NCI-H2171 treated with DMSO at 0.1 percent for 48 hours (cell line): ENCODE measurements at regions not wholly inside any gene's neighbourhood (a gene's known extent, or its start where the extent isn't known, plus 50 kb on each side); places are given as distances from the start of the nearest gene placed in this dataset.

ENCODE experiments used
- DNase-seq: peaks from one replicate; lab custom pipeline; 2025; lab: John Stamatoyannopoulos, UW

- DNase-seq: no peak
These were observed 174.2 kb upstream of the PDE3A start for GRCh38 chr12:20194171-20194570.

- DNase-seq: no peak
These were observed 171.6 kb upstream of the PDE3A start for GRCh38 chr12:20196767-20197166.

DNA sequence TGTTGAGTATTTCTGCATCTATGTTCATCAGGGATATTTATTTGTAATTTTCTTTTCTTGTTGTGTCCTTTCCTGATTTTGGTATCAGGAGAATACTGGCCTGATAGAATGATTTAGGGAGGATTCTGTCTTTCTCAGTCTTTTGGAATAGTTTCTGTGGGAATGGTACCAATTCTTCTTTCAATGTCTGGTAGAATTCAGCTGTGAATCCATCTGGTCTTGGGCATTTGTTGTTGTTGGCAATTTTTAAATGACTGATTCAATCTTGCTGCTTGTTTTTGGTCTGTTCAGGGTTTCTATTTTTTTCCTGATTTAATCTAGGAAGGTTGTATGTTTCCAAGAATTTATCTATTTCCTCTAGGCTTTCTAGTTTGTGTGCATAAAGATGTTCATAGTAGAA, 170.9 kb upstream of the PDE3A start:
- no peak for DNase-seq

- DNase-seq: no peak
These were observed 168.6 kb upstream of the PDE3A start for GRCh38 chr12:20199780-20200179.

- DNase-seq: no peak
These were observed 166.6 kb upstream of the PDE3A start for GRCh38 chr12:20201733-20202132.

GRCh38 chr12:20205854-20206253, 162.5 kb upstream of the PDE3A start:
- DNase-seq: no peak

- DNase-seq: no peak
These were observed 161.9 kb upstream of the PDE3A start for GRCh38 chr12:20206410-20206809.

- DNase-seq: no peak
These were observed 157.6 kb upstream of the PDE3A start for GRCh38 chr12:20210621-20211215.

DNA sequence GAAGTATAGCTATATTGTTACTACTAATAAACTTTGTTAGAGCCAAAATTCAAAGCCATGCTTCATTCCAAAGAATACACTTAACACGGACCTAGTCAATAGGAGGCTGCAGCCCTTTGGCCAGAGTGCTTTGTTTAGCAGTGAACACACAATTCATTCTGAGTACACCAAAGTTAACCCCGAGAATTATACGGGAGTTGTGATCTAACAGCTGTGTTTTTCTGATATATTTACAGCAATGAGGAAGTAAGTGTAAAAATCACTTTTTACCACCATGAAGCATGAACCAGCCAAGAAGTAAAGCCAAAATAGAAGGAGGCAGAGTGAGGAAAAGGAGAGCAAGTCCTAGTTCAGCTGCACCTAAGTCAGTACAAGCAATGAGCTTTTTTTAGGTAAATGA, 156.8 kb upstream of the PDE3A start:
- no peak for DNase-seq

DNA sequence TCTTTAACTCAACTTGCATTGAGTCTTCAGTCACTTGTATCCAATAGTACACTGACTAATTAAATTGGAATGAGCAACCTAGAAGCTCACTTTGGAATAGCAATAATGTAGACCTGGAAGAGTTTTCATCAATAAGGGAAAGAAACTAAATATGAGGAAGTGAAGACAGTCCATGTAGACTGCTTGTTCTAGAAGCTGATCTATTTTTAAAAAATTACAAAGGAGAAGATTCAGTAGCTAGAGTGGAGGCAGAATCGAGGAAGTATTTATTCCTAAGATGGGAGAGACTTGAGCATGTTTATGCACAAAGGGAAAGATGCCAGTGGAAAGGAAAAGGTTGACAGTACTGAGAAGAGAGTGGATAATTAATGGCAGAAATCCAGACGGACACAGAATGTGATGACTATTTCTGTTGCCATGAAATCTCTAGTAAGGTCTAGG, 156.3 kb upstream of the PDE3A start:
- no peak for DNase-seq

DNA sequence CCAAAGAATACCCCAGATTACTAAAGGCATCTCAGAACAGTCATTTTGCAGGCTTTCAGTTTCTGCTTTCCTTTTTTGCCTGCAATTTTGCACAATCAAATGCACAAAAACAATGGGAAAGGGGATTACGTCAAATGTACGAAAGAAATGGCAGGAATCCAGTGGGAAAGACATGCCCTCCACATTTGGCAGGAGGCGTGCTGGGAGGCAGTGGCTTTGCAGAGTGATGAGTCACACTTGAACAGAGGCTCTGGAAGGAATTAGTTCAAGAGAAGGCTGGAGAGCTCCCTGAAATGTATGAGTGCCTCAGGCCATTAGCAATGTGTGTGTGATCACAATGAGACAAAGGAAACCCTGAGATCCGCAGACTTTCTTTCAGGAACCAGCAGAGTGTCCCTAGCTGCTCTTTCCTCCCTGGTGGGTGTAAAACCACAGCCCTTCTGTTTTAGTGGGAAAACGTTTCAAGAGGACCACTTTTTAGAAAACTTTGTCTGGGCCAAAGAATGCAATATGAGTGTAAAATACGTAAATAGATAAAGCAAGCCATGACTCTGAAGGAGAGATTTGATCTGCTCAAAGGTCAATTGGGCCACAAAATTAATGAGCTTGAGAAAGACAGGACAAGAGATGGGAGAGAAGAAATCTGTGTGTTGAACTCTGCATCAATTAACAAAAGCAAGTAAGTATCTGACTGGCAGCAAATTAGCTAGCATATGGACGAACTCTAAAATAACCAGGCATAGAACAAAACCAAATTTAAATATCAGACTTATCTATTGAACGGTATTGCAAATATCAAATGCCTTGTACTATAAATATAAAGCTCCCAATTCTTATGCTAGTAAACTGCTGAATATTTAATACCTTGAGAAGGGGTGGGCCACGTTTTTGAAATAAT, 155.4 kb upstream of the PDE3A start:
- DNase-seq: no peak

DNA sequence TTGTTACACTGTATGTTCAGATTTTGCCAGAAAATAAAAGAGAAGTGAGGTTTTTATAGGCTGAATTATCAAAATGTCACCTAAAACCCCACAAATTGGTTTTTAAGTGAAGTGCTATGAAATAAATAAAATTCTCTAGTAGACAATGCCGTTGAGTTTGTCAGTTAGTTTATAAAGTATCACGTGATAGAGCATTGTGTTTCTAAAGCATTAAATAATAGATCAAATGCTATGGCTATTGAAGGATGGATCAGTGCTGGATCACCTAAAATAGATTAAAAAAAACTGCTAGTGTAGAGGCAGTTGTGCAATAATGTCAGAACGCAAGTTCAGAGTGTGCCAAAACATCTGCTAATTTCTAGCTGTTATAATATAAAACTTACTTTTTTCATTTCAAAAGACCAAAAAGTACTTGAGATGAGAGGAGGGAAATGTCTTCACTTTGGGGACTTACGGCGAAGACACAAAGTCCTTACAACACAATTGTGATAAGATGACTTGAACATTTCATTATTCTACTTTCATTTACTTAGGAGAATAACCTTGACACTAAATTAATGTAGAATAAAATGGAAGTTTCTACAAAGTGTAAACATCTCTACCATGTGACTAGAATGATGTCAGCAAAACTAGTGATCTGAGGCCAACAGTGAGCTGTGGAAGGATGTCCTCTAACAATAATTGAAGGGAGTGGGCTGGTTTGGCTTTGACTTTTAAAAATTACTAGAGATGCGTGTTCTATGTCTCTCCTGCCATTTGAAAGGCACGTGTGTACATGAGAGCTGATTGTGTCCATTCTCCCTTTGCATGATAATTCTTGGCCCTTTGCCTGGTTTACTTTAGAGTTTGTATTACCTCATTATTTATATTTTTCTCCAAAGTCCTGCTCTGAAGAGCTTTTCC, 154.4 kb upstream of the PDE3A start:
- DNase-seq: no peak

- DNase-seq: peak; percentile 2
These were observed 148.0 kb upstream of the PDE3A start for GRCh38 chr12:20220339-20220738.

GRCh38 chr12:20232931-20233675, 135.2 kb upstream of the PDE3A start:
- no peak for DNase-seq

DNA sequence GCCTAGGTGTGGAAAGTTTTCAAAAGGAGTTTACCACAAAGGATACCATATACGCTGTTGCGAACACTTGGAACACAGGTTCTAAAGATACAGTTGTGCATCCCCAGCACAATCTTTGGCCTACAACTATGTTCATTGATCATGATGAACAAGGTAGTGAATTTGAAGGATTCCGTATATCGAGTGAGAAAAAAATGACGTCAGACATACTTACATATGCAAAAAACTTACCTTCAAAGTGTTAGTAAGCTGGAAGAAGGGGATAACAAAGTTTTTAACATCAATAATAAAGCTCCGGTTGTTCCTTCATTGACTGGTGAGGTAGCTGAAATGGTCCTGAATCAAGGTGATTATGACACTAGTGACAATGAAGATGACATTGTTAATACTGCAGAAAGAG, 133.9 kb upstream of the PDE3A start:
- no peak for DNase-seq

DNA sequence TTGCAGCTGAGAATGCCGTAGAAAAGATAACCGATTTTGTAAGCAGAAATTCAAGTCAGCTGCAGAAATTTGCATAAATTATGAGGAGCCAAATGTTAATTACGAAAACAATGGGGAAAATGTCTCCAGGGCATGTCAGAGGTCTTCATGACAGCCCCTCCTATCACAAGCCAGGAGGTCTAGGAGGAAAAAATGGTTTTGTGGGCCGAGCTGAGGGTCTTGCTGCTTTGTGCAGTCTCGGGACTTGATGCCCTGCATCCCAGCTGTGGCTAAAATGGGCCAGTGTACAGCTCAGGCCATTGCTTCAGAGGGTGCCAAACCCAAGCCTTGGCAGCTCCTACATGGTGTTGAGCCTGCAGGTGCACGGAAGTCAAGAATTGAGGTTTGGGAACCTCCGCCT, 131.2 kb upstream of the PDE3A start:
- DNase-seq: no peak

GRCh38 chr12:20245491-20245890, 122.8 kb upstream of the PDE3A start:
- no peak for DNase-seq

GRCh38 chr12:20248646-20249045, 119.7 kb upstream of the PDE3A start:
- no peak for DNase-seq

DNA sequence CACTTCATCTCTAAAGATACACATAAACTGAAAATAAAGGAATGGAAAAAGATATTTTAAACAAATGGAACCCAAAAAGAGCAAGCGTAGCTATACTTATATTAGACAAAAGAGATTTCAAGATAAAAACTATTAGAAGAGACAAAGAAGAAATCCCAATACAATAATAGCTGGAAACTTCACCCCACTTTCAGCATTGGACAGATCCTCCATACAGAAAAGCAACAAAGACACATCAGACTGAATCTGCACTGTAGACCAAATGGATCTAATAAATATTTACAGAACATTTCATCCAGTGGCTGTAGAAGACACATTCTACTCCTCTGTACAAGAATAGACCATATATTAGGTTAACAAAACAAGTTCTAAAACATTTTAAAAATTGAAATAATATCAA, 117.6 kb upstream of the PDE3A start:
- DNase-seq: no peak

GRCh38 chr12:20257311-20257710, 111.0 kb upstream of the PDE3A start:
- DNase-seq: no peak

- DNase-seq: no peak
These were observed 108.6 kb upstream of the PDE3A start for GRCh38 chr12:20259786-20260185.

GRCh38 chr12:20260851-20261250, 107.5 kb upstream of the PDE3A start:
- no peak for DNase-seq
